Lung (tissue), 11 donors: ENCODE measurements at regions not wholly inside any gene's neighbourhood (a gene's known extent, or its start where the extent isn't known, plus 50 kb on each side); places are given as distances from the start of the nearest gene placed in this dataset.

ENCODE experiments used
- ATAC-seq: fragments of 200-7000 bp; cut with Tn5 transposase; one replicate; pipeline ENCODE4 v1.9.1; 2020; ENCODE audit warnings: moderate number of reproducible peaks; ENCODE audit not compliant: insufficient read depth, low FRiP score
- DNase-seq, 3 donors: peaks; one replicate each; pipeline ENCODE4 v3.0.0-alpha.2; 2013 to 2017
- H3K27ac ChIP-seq, 2 donors: one replicate each; pipeline ENCODE4 v1.5.1; 2013; ENCODE audit warnings: mild to moderate bottlenecking in 2 of 2, moderate library complexity in 2 of 2, control low read depth in 1 of 2, inconsistent platforms in 1 of 2, low read depth in 1 of 2, low read length in 1 of 2
- H3K27me3 ChIP-seq, 3 donors: one replicate each; pipeline ENCODE4 v1.5.1; 2013; ENCODE audit warnings: low read length in 2 of 3; ENCODE audit not compliant: control insufficient read depth in 3 of 3, insufficient read depth in 3 of 3
- H3K36me3 ChIP-seq, 4 donors: one replicate each; pipeline ENCODE4 v1.5.1; 2013; ENCODE audit warnings: low read length in 4 of 4, mild to moderate bottlenecking in 1 of 4, moderate library complexity in 1 of 4; ENCODE audit not compliant: control insufficient read depth in 4 of 4, insufficient read depth in 4 of 4
- H3K4me1 ChIP-seq, 5 donors: one replicate each; pipeline ENCODE4 v1.5.1; 2013; ENCODE audit warnings: low read length in 5 of 5, mild to moderate bottlenecking in 2 of 5, moderate library complexity in 1 of 5; ENCODE audit not compliant: control insufficient read depth in 5 of 5, insufficient read depth in 5 of 5
- H3K4me3 ChIP-seq: one replicate; pipeline ENCODE4 v1.5.1; 2013; ENCODE audit warnings: mild to moderate bottlenecking, control low read depth, moderate library complexity
- H3K9ac ChIP-seq, 2 donors: one replicate each; pipeline ENCODE4 v1.5.1; 2013; ENCODE audit warnings: low read length in 2 of 2, control low read depth in 1 of 2; ENCODE audit not compliant: insufficient read depth in 1 of 2
- H3K9me3 ChIP-seq, 4 donors: one replicate each; pipeline ENCODE4 v1.5.1; 2013; ENCODE audit warnings: low read length in 3 of 4, mild to moderate bottlenecking in 1 of 4, moderate library complexity in 1 of 4; ENCODE audit not compliant: control insufficient read depth in 4 of 4, insufficient read depth in 3 of 4
- WGBS, 2 donors: extraction: QIAGEN DNeasy Blood & Tissue Kit; methylation state at CpG; one replicate each; pipeline ENCODE4 v1.1.7; 2013; 5-methylcytosine and 5-hydroxymethylcytosine counted together
- TF ChIP-seq, protein P1 (sequence below): IDR thresholded peaks from 2 replicates; pipeline ENCODE4 v1.5.1; 2012; ENCODE audit warnings: mild to moderate bottlenecking; ENCODE audit errors: control extremely low read depth, extremely low read depth
- donor health status: control.
- donor health status: control.
- donor health status: Bipolar disorder and iron deficiency.
- donor health status: healthy.
- donor health status: DM: yes; HTN: yes; CAD: no.

DNA sequence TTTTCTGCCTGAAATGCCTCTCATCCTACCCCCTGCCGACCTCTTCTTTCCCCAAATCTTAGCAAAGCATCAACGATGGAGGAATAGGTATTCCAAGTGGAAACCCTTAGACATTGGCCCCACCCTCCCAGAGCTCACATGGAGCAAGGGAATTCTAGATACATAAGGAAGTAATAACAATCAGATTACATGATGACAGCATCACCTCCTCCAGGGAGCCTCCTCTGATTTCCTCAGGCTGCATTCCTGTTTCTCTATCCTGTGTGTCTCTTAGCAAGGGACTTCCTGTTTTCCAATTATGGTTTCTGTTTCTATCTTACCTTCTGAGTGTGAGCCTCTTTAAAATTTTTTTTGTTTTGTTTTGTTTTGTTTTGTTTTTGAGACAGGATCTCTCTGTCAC, 246.6 kb downstream of the TSHZ3 start:
- H3K9ac ChIP-seq, result no peak overlapping the region
- H3K27me3 ChIP-seq, result no peaks in the 10 kb centered on the region
- no peaks in the 10 kb centered on the region for H3K36me3 ChIP-seq
- no peak overlapping the region for H3K27ac ChIP-seq
- peaks cover 0 to 3% (median 0%) of the 10 kb centered on the region in 4 donors for H3K9me3 ChIP-seq
- ATAC-seq (no peak), DNase-seq (no peak)
- WGBS, 2 donors, result 75 to 77% methylated on average over 2 of the region's 2 CpGs
- TF ChIP-seq, protein P1, sequence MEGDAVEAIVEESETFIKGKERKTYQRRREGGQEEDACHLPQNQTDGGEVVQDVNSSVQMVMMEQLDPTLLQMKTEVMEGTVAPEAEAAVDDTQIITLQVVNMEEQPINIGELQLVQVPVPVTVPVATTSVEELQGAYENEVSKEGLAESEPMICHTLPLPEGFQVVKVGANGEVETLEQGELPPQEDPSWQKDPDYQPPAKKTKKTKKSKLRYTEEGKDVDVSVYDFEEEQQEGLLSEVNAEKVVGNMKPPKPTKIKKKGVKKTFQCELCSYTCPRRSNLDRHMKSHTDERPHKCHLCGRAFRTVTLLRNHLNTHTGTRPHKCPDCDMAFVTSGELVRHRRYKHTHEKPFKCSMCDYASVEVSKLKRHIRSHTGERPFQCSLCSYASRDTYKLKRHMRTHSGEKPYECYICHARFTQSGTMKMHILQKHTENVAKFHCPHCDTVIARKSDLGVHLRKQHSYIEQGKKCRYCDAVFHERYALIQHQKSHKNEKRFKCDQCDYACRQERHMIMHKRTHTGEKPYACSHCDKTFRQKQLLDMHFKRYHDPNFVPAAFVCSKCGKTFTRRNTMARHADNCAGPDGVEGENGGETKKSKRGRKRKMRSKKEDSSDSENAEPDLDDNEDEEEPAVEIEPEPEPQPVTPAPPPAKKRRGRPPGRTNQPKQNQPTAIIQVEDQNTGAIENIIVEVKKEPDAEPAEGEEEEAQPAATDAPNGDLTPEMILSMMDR, result no peak
- H3K4me3 ChIP-seq, result no peak overlapping the region
- H3K4me1 ChIP-seq, result peaks cover 0 to 44% (median 16%) of the 10 kb centered on the region in 5 donors

DNA sequence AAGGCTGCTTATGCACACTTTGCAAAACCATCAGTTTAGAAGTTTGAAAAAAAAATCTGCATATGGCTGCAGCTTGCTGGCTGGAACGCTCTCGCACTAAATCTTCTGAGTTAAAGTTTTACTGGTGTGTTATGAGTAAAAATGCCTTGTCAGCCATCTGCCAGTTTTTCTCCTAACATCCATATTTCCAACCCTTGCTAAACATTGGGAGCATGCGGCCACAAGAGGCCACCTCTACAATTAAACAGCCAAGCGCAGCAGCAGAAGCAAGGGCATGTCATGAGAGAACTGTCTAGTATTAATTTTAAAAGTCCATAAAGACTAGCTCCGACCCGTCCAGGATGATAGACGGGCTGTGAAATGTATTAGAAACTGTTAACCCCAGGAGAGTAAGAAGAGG, 248.3 kb downstream of the TSHZ3 start:
- TF ChIP-seq, protein P1, result no peak
- 69 to 85% methylated on average over 7 of the region's 7 CpGs for WGBS, 2 donors

DNA sequence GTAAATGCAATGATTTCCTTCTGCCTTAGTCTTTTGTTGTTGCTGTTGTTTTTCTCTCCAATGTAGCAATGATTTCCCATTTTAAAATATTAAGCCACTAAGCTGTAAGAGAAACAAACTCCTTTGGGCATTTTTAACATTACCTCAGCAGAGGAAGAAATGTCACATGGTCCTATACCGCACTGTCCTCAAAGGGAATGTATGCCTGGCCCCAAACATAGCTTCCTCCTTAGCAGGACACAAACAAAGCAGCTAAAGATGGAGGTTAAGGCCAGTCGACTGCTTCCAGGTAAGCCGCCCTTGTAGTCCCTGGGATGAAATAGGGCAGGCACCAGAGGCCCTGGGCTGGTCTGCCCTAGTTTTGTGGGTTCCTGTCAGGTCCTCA, 249.0 kb downstream of the TSHZ3 start:
- TF ChIP-seq, protein P1, result no peak
- peaks cover 0 to 62% (median 23%) of the 10 kb centered on the region in 5 donors for H3K4me1 ChIP-seq
- H3K4me3 ChIP-seq, result no peak overlapping the region
- no peaks in the 10 kb centered on the region for H3K36me3 ChIP-seq
- no peaks in the 10 kb centered on the region for H3K27me3 ChIP-seq
- H3K9ac ChIP-seq, result no peak overlapping the region
- peaks cover 0 to 3% (median 0%) of the 10 kb centered on the region in 4 donors for H3K9me3 ChIP-seq
- 56 to 68% methylated on average over 3 of the region's 3 CpGs for WGBS, 2 donors
- DNase-seq (no peak), ATAC-seq (no peak)
- H3K27ac ChIP-seq, result no peak overlapping the region

More for the DNA sequence above, 248.3 kb downstream of the TSHZ3 start:
- Histone ChIP-seq H3K27me3 (no peaks in the 10 kb centered on the region), H3K9ac (peak overlapping the region in 1 of 2 donors; percentile 26), H3K27ac (no peak overlapping the region), H3K4me1 (peaks cover 0 to 61% (median 23%) of the 10 kb centered on the region in 5 donors), H3K36me3 (no peaks in the 10 kb centered on the region), H3K9me3 (peaks cover 0 to 3% (median 0%) of the 10 kb centered on the region in 4 donors), H3K4me3 (no peak overlapping the region)
- peak; percentile 49 to 93 (median 88) for DNase-seq
- ATAC-seq, result no peak

DNA sequence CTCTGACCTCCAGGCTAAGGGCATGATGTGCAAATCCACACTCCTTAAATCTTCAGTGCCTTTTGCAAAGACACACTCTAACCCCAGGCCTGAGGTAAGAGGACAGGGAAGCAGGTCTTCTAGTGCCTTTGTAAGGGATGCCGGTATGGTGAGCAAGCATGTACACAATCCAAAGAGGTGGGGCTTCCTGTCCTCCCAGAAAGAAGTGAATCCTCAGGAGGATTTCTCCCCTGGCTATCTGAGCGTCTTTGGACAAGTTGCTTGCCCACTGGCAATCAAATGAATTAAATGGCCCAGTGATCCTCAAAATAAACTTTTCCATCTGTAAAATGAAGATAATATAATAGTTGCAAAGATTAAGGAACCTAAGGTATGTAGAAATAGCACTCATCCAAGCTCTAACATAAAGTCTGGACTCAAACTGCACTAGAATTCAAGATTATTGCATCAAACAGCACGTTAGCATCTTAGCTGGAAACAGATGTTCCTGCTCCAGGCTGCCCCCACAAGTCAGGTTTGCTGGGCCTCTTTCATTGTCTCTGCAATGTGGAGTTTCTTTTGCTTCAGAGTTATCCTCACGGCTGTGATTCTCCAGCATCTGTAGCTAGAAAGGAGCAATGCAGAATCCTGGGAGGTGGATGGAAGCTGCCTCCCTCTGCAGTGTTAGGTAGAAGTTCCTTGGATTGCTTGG, 249.6 kb downstream of the TSHZ3 start:
- no peak overlapping the region for H3K27ac ChIP-seq
- WGBS, 2 donors, result 56 to 67% methylated on average over 4 of the region's 4 CpGs
- H3K36me3 ChIP-seq, result no peaks in the 10 kb centered on the region
- no peak for ATAC-seq
- H3K9me3 ChIP-seq, result peaks cover 0 to 3% (median 0%) of the 10 kb centered on the region in 4 donors
- H3K4me3 ChIP-seq, result no peak overlapping the region
- H3K4me1 ChIP-seq, result peaks cover 0 to 62% (median 23%) of the 10 kb centered on the region in 5 donors
- no peaks in the 10 kb centered on the region for H3K27me3 ChIP-seq
- H3K9ac ChIP-seq, result no peak overlapping the region
- DNase-seq, result peak in 1 of 3 donors; percentile 49
- TF ChIP-seq, protein P1, result no peak
